ENCODE measurements at regions not wholly inside any gene's neighbourhood (a gene's known extent, or its start where the extent isn't known, plus 50 kb on each side); places are given as distances from the start of the nearest gene placed in this dataset.

GRCh38 chr19:46959894-46960556 is 59.6 kb upstream of the NPAS1 start:
- DNase-seq (ENCODE audit: unreplicated experiment), result no peak
- H3K36me3 Mint-ChIP-seq (ENCODE audit: insufficient read depth, unreplicated experiment), result peaks cover 23% of the 10 kb centered on the region
- ChIA-PET CTCF (interaction anchor here (1.4 kb wide), 1 partner anchor 31 kb away, joined by 5 read pairs; no protein-coding TSS in a partner anchor), POLR2A (no interaction called here)
- H3K27ac Mint-ChIP-seq (ENCODE audit: low read depth, unreplicated experiment), result no peak overlapping the region
- no TSS peak for BruUV-seq (replicated peaks)
- intact Hi-C loops (cut with micrococcal nuclease), result no loop called here
- no peak overlapping the region for H3K4me3 Mint-ChIP-seq (ENCODE audit: unreplicated experiment)
- TF ChIP-seq CTCF (IDR thresholded peaks at IDR 0.05; ENCODE audit: unreplicated experiment), result no peak
- H3K27me3 Mint-ChIP-seq (ENCODE audit: insufficient read depth, unreplicated experiment), result no peaks in the 10 kb centered on the region
- H3K9me3 Mint-ChIP-seq (ENCODE audit: unreplicated experiment), result no peaks in the 10 kb centered on the region
- H3K4me1 Mint-ChIP-seq (ENCODE audit: insufficient read depth, unreplicated experiment), result peaks cover 15% of the 10 kb centered on the region

- CTCF ChIA-PET, result no interaction called here
- Mint-ChIP-seq H3K27ac (ENCODE audit: low read depth, unreplicated experiment) (no peak overlapping the region), H3K9me3 (ENCODE audit: unreplicated experiment) (no peaks in the 10 kb centered on the region), H3K4me3 (ENCODE audit: unreplicated experiment) (no peak overlapping the region), H3K4me1 (ENCODE audit: insufficient read depth, unreplicated experiment) (peaks cover 15% of the 10 kb centered on the region), H3K27me3 (ENCODE audit: insufficient read depth, unreplicated experiment) (no peaks in the 10 kb centered on the region), H3K36me3 (ENCODE audit: insufficient read depth, unreplicated experiment) (peaks cover 17% of the 10 kb centered on the region)
- TF ChIP-seq CTCF (IDR thresholded peaks at IDR 0.05; ENCODE audit: unreplicated experiment), result no peak
- POLR2A ChIA-PET, result no interaction called here
- DNase-seq (ENCODE audit: unreplicated experiment), result no peak
- intact Hi-C loops (cut with micrococcal nuclease), result no loop called here
- no TSS peak for BruUV-seq (replicated peaks)
These were observed 57.5 kb upstream of the NPAS1 start for GRCh38 chr19:46962030-46962570.

GRCh38 chr19:46963093-46963734 is 56.4 kb upstream of the NPAS1 start:
- CTCF ChIA-PET, result interaction anchor here (1.0 kb wide), 1 partner anchor 10 kb away, joined by 4 read pairs; no protein-coding TSS in a partner anchor
- Mint-ChIP-seq H3K36me3 (ENCODE audit: insufficient read depth, unreplicated experiment) (peaks cover 17% of the 10 kb centered on the region), H3K27me3 (ENCODE audit: insufficient read depth, unreplicated experiment) (no peaks in the 10 kb centered on the region), H3K27ac (ENCODE audit: low read depth, unreplicated experiment) (no peak overlapping the region), H3K9me3 (ENCODE audit: unreplicated experiment) (no peaks in the 10 kb centered on the region), H3K4me1 (ENCODE audit: insufficient read depth, unreplicated experiment) (peaks cover 22% of the 10 kb centered on the region), H3K4me3 (ENCODE audit: unreplicated experiment) (no peak overlapping the region)
- peak; percentile 27 for DNase-seq (ENCODE audit: unreplicated experiment)
- TF ChIP-seq CTCF (IDR thresholded peaks at IDR 0.05; ENCODE audit: unreplicated experiment), result no peak
- intact Hi-C loops (cut with micrococcal nuclease), result no loop called here
- BruUV-seq (replicated peaks), result no TSS peak
- POLR2A ChIA-PET, result interaction anchor here (0.9 kb wide), 1 partner anchor 12 kb away, joined by 3 read pairs; no protein-coding TSS in a partner anchor

- TF ChIP-seq CTCF (IDR thresholded peaks at IDR 0.05; ENCODE audit: unreplicated experiment), result no peak
- Mint-ChIP-seq H3K4me3 (ENCODE audit: unreplicated experiment) (no peak overlapping the region), H3K36me3 (ENCODE audit: insufficient read depth, unreplicated experiment) (peaks cover 11% of the 10 kb centered on the region), H3K27ac (ENCODE audit: low read depth, unreplicated experiment) (peak overlapping the region; percentile 47), H3K27me3 (ENCODE audit: insufficient read depth, unreplicated experiment) (no peaks in the 10 kb centered on the region), H3K9me3 (ENCODE audit: unreplicated experiment) (no peaks in the 10 kb centered on the region), H3K4me1 (ENCODE audit: insufficient read depth, unreplicated experiment) (peaks cover 18% of the 10 kb centered on the region)
- no peak for DNase-seq (ENCODE audit: unreplicated experiment)
- no TSS peak for BruUV-seq (replicated peaks)
- POLR2A ChIA-PET, result interaction anchor here (1.2 kb wide), 1 partner anchor 9 kb away, joined by 3 read pairs; no protein-coding TSS in a partner anchor
- intact Hi-C loops (cut with micrococcal nuclease), result no loop called here
- CTCF ChIA-PET, result no interaction called here
These were observed 52.0 kb upstream of the NPAS1 start for GRCh38 chr19:46967578-46968032.

Data from MCF 10A (cell line).